GM19395 (cell line): ENCODE measurements at regions not wholly inside any gene's neighbourhood (a gene's known extent, or its start where the extent isn't known, plus 50 kb on each side); places are given as distances from the start of the nearest gene placed in this dataset.
A peak's percentile ranks its signal among the peaks of the same experiment; 100 is the strongest.
"Not testable (repeated sequence)": the region's sequence is repeated elsewhere in the genome, so short reads cannot be mapped to it uniquely, and the experiment has no call there.

Source experiments
- ATAC-seq: cut with Tn5 transposase; IDR thresholded peaks from one replicate; pipeline ENCODE4 v1.9.1; 2021; ENCODE audit warnings: mild to moderate bottlenecking, moderate library complexity; ENCODE audit not compliant: unreplicated experiment

GRCh38 chr7:124179641-124180040 is 146.8 kb upstream of the TMEM229A start:
- ATAC-seq, result no peak

DNA sequence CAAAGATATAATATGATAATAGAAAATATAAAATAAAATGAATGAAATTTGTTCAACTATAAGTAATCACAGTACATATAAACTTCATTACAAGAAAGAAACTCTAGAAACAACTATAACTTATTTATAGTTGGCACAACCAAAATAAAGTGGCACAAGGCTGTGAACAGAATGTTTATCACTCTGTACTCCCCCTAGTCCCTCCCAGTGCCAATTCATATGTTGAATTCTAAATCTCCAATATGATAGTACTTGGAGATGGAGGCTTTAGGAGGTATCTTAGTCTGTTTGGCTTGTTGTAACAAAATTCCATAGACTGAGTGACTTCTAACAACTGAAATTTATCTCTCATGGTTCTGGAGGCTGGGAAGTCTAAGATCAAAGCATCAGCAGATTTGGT is 145.0 kb upstream of the TMEM229A start:
- ATAC-seq, result no peak

DNA sequence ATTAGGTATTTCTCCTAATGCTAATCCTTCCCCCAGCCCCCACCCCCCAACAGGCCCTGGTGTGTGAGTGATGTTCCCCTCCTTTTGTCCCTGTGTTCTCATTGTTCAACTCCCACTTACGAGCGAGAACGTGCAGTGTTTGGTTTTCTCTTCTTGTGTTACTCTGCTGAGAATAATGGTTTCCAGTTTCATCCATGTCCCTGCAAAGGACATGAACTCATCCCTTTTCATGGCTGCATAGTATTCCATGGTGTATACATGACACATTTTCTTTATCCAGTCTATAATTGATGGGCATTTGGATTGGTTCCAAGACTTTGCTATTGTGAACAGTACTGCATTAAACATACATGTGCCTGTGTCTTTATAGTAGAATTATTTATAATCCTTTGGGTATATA is 138.9 kb upstream of the TMEM229A start:
- not testable (repeated sequence) for ATAC-seq

DNA sequence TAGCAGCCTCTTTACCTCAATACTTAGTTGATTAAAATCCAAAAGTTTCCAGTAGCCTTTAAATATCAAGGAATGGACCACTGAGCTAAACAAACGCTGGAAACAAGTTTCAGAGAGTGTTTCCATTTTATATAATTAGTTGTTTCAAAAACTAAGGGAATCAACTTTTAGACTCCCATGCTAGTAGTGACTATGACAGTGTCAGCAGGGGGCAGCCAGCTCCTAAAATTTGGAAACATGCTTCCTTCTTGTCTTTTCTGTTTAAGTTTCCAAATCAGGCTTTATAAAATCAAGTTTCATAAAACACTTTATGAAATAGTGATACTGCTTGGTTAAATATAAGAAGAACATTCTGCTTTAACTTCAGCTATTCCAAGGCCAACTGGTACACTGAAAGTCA is 138.2 kb upstream of the TMEM229A start:
- ATAC-seq, result no peak

DNA sequence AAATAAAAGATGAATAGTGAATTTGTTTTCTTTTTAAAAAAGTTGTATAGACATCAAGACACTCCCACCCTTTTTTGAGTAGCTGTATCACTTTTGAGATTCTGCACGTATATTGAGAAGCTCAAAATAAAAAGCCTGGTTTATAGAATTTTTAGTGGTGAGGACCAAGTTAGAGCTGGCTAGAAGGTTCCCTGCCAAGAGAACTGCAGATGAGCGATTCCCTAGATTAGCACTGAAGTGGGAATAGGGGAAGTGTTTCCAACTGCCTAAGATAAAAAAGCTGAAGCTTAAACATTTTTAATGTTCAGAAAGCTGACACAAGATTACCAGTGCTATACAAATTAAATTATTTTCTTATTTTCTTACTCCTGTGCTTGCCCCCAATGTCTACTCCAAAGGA is 135.7 kb upstream of the TMEM229A start:
- ATAC-seq, result no peak

DNA sequence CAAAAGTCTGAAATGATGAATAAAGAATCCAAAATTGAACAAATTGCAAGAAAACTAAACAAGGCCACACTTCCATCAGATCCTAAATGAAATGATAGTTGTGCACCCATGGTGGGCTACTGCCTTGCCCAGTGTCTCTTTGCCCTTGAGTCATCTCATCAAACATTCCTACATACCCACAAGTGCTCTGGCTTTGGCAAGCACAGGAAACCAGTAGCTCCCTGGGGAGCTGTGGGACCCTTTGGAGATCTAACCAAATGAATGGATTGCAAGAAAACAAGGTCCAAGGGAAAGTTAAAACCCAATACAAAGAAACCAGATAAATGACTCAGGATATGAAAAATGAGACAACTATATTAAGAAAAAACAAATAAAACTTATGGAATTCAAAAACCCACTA is 129.8 kb upstream of the TMEM229A start:
- no peak for ATAC-seq

- peak; percentile 72 for ATAC-seq
Measured at GRCh38 chr7:124155432-124156022, 122.7 kb upstream of the TMEM229A start.

DNA sequence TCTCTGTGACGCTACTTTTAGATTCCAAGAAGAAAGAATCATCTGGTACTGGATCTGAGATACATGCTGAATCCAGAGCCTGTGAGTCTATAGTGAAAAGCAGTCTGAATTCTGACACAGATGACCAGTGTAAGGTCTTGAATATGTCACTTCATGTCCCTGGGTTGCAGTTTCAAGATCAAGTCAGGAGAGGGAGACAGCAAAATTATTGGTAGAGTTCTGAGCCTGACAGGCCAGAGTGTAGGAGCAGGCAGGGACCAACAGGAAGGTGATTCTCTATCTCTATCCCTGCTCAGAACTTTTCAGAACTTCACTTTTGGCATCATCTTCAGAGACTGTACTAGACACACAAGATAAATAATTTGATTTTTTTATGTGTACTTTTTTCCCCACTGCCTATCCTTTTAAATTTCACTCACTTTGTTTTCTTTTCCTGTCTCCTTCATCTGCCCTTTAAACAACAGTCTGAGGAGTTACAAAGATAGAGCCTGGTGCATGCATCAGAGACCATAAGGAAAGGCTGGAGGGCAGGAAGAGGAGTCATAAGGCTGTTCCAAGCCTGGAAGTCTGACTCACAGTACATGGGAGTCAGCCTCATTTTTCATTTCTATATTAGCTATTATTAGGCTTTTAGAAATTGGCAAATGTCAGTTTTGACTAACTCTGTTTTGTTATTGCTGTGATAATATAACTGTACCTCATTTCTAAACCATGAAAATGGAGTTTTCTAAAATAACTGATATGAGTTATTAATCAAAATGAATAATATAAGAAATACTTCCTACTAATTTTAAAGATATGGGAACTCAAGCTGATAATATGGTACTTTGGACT is 120.2 kb upstream of the TMEM229A start:
- ATAC-seq, result peak; percentile 62

DNA sequence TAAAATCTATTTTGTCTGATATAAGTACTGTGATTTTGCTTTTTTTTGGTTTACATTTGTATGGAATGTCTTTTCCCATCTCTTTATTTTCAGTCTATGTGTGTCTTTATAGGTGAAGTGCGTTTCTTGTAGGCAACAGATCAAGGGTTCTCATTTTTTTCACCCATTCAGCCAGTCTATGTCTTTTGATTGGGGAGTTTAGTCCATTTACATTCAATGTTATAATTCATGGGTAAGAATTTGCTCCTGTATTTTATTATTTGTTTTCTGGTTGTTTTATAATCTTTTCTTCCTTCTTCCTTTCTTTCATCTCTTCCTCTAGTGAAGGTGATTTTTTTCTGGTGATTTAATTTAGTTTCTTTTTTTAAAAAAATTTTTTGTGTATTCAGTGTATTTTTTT is 104.8 kb upstream of the TMEM229A start:
- ATAC-seq, result no peak

DNA sequence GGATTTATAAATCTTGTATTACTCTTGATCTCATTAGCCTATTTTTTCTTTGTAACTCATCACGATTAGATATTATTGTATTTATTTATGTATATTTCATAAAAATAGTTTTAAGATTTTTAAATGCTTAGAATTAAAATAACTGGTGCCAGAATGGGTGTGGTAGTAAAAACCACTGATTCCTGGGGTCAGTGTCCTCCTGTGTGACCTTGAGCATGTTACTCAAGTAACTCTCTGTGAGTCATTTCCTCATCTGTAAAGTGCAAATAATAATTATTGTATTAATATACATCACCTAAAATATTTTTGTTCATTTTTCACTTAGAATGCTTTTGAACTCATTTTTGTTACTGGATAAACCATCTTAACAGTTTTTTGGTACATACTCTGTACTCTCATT is 91.3 kb upstream of the TMEM229A start:
- no peak for ATAC-seq

DNA sequence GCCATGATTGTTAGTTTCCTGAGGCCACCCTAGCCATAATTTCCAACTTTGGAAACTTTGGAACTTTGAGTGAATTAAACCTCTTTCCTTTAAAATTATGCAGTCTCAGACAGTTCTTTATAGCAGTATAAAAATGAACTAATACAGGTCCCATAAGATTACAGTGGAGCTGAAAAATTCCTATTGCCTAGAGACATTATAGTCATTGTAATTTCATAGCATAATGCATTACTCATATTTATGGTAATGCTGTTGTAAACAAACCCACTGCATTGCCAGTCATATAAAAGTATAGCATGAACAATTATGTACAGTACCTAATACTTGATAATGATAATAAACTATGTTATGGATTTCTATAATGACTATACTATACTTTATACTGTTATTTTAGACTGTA is 88.0 kb upstream of the TMEM229A start:
- ATAC-seq, result no peak

- no peak for ATAC-seq
Measured at GRCh38 chr7:124113045-124113444, 80.2 kb upstream of the TMEM229A start.

DNA sequence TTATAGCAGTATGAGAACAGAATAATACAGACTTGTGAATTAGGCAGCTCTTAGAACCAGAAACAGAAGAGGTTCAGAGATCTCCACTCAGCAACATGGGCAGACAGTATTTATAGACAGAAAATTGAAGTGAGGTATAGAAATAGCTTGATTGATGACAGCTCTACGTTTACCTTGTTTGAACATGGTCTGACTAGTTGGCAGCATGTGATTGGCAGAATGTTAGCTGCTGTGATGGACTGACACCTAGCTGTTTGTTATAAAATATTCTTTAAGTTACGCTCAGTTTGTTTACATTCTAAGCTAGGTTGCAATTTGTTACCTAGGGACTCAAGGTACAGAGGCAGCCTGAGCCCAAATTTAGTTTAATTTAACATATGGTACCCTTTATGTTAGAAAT is 73.7 kb upstream of the TMEM229A start:
- ATAC-seq, result no peak

GRCh38 chr7:124101173-124101768 is 68.4 kb upstream of the TMEM229A start:
- ATAC-seq, result no peak

DNA sequence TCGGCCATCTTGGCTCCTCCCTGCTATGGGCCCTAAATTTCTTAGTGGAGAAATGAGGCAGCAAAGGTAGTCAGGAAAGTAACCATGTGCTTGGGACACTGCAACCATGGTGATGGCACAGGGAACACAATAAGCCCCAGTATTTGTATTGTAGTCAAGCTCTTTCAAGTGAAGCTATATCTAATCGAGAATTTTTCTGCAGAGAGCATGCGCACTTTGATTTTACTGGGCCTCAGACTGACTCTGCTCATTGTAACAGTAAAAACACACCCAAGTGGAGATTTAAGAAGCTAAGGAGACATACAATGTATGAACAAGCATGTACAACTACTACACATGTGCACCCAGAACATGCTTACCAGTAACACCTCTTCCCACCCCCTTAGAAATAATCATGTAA is 67.3 kb upstream of the TMEM229A start:
- ATAC-seq, result no peak

GRCh38 chr7:124099585-124099984 is 66.7 kb upstream of the TMEM229A start:
- ATAC-seq, result not testable (repeated sequence)

- no peak for ATAC-seq
Measured at GRCh38 chr7:124089621-124090020, 56.8 kb upstream of the TMEM229A start.

- no peak for ATAC-seq
Measured at GRCh38 chr7:124088590-124088989, 55.7 kb upstream of the TMEM229A start.

DNA sequence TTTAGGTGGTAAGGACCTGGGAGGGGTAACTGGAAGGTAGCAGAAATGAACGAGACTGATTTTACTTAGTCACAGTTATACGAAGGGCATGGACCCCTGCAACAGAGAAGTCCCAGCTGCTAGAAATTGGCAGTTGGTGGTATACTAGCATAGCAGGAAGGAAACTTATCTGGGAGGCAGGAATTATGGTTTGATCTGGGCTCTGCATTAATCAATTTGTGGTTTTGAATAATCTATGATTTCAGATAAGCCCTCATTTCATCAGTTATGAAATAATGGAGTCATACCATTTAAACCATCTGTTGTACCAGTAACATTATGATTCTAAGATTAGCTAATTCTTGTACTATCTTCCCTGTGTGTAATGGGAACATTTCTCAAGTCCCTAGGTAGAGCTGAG is 54.0 kb upstream of the TMEM229A start:
- ATAC-seq, result no peak

GRCh38 chr7:124085179-124085578 is 52.3 kb upstream of the TMEM229A start:
- ATAC-seq, result no peak

GRCh38 chr7:124084024-124084423 is 51.2 kb upstream of the TMEM229A start:
- ATAC-seq, result no peak
